ENCODE measurements at regions not wholly inside any gene's neighbourhood (a gene's known extent, or its start where the extent isn't known, plus 50 kb on each side); places are given as distances from the start of the nearest gene placed in this dataset.
A peak's percentile ranks its signal among the peaks of the same experiment; 100 is the strongest.
"Not testable (repeated sequence)": the region's sequence is repeated elsewhere in the genome, so short reads cannot be mapped to it uniquely, and the experiment has no call there.

DNA sequence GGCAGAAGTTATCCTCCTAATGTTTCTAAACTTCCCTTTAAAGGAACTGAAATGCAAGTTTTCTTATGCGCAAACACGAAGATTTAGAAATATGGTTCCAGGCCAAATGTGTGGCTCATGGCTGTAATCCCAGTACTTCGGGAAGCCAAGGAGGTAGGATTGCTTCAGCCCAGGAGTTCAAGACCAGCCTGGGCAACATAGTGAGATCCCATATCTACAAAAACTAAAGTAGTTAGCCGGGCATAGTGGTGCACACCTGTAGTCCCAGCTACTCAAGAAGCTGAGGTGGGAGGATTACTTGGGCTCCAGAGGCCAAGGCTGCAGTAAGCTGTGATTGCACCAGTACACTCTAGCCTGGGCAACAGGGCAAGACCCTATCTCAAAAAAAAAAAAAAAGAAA is 95.8 kb upstream of the SCAF8 start:
- no peak for DNase-seq (ENCODE audit: low spot score)

DNA sequence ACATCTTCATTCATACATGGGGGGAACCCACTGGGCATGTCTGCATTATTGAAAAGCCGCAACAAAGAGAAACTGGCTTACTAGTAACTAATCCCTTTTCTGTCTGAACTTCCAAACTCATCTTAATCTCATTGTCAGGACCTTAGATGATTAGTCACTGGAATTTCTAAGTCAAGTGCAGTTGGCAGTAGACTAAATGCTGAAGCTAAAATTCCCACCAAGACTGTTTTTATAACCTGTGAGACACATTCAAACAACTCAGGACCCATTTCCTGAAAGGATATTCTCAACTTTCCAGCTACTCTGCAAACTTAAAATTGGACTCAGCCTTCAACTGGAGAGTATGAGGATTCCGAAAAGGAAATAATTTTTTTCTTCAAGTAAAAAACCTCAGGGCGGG is 94.8 kb upstream of the SCAF8 start:
- DNase-seq (ENCODE audit: low spot score): no peak

DNA sequence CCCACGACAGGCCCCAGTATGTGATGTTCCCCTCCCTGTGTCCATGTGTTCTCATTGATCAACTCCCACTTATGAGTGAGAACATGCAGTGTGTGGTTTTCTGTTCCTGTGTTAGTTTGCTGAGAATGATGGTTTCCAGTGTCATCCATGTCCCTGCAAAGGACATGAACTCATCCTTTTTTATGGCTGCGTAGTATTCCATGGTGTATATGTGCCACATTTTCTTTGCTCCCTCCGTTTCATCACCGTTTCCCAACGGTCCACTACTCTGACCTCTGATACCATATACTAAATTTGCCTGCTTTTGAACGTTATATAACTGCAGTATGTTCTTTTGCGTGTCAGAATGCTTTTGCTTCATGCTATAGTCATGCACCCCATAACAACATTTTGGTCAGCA is 94.0 kb upstream of the SCAF8 start:
- DNase-seq (ENCODE audit: low spot score): not testable (repeated sequence)

DNA sequence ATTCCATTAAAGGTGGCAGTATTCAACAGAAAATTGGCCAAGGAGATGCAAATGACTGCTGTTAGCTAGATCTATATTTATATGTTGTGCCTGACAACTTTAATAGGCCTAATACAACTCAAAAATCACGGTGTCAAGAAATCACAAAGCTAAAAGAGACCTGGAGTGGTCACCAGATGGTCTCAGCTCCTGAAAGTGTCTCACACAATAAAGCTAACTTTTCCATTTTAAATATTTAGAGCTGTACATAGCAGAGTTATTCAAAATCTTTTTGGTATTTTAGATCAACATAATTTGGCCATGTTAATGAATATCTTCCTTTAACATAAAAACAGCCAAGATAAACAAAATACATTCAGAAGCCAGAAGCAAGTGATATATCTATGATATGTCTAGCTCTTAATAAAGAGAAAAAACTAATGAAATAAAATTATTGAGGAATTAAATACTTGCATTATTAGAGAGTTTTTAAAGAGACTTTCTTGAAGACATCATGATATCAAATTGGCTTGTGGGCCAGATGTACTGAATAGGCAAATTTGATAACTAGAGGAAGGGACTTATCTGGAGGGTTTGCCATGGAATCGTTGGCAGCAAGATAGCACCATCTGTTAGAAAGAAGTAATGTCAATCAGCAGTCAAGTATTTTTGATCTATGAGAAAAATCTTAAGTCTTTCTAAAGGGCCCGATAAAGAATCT is 84.9 kb upstream of the SCAF8 start:
- DNase-seq (ENCODE audit: low spot score): no peak

DNA sequence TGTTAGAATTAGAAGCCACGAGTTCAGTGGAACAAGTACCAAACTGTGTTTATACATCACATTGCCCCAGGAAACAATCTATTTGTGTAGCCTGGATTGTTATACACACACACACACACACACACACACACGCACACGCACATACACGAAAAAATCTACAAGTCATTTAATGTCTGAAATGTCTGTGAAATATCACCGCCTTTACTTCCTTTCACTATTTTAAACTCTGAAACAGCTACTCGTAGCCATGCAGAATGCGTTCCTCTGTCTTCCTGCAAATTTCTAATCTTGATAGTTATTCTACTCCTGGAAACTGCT is 84.4 kb upstream of the SCAF8 start:
- DNase-seq (ENCODE audit: low spot score): no peak

GRCh38 chr6:154649721-154650120 is 83.5 kb upstream of the SCAF8 start:
- no peak for DNase-seq (ENCODE audit: low spot score)

DNA sequence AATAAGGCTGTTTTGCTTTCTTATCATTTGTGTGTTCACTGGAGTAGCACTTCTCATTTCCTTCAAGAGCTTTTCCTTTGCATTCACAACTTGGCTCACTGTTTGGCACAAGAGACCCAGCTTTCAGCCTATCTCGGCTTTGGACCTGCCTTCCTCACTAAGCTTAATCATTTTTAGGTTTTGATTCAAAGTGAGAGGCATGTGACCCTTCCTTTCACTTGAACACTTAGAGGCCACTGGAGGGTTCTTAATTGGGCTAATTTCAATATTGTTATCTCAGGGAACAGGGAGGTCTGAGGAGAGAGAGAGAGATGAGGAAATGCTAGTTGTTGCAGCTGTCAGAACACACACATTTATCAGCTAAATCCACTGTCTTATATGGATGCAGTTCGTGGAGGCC is 82.9 kb upstream of the SCAF8 start:
- no peak for DNase-seq (ENCODE audit: low spot score)

- no peak for DNase-seq (ENCODE audit: low spot score)
Measured at GRCh38 chr6:154651656-154652055, 81.6 kb upstream of the SCAF8 start.

DNA sequence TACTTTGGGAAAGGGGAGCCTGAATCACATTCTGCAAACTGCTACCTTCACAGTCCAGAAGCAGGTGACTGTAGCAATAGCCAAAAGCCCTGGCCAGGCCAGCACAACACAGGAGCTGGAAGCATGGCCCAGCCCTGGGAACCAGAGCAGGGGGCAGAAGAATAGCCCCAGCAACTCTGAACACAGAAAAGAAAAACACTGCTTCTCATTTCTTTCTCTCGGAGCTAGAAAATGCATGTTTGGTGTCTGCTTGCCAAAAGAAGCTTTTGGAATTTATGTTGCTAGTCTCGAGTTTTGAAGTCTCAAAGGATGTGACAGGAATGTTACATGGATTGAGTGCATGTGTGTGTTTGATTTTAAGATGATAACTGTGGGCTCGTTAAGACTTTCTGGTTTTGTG is 79.8 kb upstream of the SCAF8 start:
- no peak for DNase-seq (ENCODE audit: low spot score)

DNA sequence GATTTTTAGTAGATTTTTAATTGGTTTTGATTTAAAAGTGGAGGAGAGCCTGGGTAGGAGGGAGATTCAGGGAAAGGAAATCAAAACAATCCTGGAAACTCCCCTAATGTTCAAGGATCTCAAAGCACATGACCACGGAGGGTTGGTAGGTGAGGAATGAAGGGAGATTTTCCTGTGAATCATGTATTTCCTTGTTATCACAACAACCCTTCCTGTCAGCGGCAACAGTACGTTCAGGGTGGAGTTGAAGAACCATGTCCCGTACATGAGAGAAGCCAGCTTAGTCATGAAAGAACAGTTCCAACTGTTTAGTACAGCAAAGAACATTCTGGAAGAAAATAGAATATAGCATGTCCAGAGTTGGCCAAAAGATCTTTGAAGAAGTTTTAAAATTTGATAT is 79.4 kb upstream of the SCAF8 start:
- DNase-seq (ENCODE audit: low spot score): no peak

GRCh38 chr6:154656660-154657059 is 76.6 kb upstream of the SCAF8 start:
- no peak for DNase-seq (ENCODE audit: low spot score)

DNA sequence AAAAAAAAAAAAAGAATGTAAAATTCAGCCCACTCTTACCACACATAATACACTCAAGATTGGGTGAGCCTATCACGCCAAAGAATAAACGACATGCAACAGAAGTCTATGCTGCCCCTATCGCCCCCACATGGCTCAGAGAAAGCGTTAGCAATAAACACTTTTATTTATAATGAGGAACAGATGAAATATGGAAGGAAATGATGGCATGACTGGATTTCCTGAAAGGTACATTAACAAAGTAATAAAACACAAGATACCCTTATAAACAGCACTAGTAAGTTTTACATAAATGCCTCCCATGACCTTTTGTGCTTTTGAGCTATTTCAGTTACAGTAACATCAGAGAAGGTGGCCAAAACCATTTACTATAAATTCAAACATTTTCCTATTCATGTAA is 71.4 kb upstream of the SCAF8 start:
- DNase-seq (ENCODE audit: low spot score): no peak

- no peak for DNase-seq (ENCODE audit: low spot score)
Measured at GRCh38 chr6:154664287-154664686, 68.9 kb upstream of the SCAF8 start.

GRCh38 chr6:154668156-154668555 is 65.1 kb upstream of the SCAF8 start:
- DNase-seq (ENCODE audit: low spot score): no peak

DNA sequence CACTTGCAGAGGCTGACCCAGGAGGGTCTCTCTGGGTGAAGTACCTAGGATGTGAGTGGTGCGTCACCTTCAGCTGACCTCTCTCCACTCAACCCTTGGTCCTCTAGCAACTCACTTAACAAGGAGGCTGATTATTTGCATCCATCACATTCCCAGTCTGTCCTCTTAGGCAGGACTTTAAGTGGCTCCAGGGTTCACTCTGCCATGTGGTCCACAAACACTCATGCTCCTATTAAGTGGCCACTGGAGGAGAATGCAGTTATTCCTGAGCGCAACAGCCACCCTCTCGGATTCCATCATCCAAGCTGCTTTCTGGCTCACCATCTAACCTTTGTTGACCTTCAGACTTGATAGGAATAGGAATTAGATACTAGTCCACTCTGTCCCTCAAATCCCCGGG is 61.1 kb upstream of the SCAF8 start:
- no peak for DNase-seq (ENCODE audit: low spot score)

DNA sequence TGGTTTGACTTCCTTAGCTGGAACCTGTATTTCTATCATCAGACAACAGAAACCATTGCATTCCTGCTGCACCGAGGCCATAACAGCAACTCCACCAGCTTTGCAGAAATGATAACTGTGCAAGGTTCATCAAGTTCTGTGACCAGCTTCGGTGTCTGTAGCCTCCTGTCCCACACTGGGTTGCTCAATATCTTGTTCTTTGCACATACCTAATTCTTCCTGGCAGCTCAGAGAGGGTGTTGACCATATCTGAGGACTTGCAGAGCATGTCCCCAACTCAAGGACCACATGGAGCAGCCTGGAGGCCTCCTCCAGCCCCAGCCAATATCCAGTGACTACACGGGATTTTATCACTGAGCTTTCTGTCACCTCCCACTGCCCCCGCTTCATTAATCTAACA is 59.3 kb upstream of the SCAF8 start:
- no peak for DNase-seq (ENCODE audit: low spot score)

GRCh38 chr6:154675602-154676088 is 57.6 kb upstream of the SCAF8 start:
- DNase-seq (ENCODE audit: low spot score): peak; percentile 95

GRCh38 chr6:154682633-154683125 is 50.5 kb upstream of the SCAF8 start:
- DNase-seq (ENCODE audit: low spot score): no peak
